Osteocyte (in vitro differentiated cells): ENCODE measurements at regions not wholly inside any gene's neighbourhood (a gene's known extent, or its start where the extent isn't known, plus 50 kb on each side); places are given as distances from the start of the nearest gene placed in this dataset.

Source experiments
- DNase-seq: peaks from one replicate; pipeline ENCODE4 v3.0.0; 2021; ENCODE audit warnings: mixed read lengths; ENCODE audit not compliant: unreplicated experiment; ENCODE audit errors: extremely low spot score
- H3K27ac Mint-ChIP-seq: one replicate; pipeline ENCODE4 v1.8.0; 2021; ENCODE audit warnings: mild to moderate bottlenecking, mixed read lengths; ENCODE audit not compliant: unreplicated experiment
- H3K27me3 Mint-ChIP-seq: one replicate; pipeline ENCODE4 v1.8.0; 2021; ENCODE audit warnings: mixed read lengths; ENCODE audit not compliant: unreplicated experiment
- H3K36me3 Mint-ChIP-seq: one replicate; pipeline ENCODE4 v1.8.0; 2021; ENCODE audit warnings: mixed read lengths; ENCODE audit not compliant: unreplicated experiment
- H3K4me1 Mint-ChIP-seq: one replicate; pipeline ENCODE4 v1.8.0; 2021; ENCODE audit warnings: mixed read lengths; ENCODE audit not compliant: unreplicated experiment
- H3K4me3 Mint-ChIP-seq: one replicate; pipeline ENCODE4 v1.8.0; 2021; ENCODE audit warnings: mild to moderate bottlenecking, moderate library complexity, mixed read lengths; ENCODE audit not compliant: unreplicated experiment
- H3K9me3 Mint-ChIP-seq: one replicate; pipeline ENCODE4 v1.8.0; 2021; ENCODE audit warnings: mixed read lengths; ENCODE audit not compliant: unreplicated experiment
- TF ChIP-seq, protein P1 (sequence below): fragments of 200-600 bp; sonication (generic); IDR thresholded peaks from 2 replicates; pipeline ENCODE4 v1.5.0; 2021; ENCODE audit warnings: antibody characterized with exemption, mild to moderate bottlenecking, moderate library complexity

DNA sequence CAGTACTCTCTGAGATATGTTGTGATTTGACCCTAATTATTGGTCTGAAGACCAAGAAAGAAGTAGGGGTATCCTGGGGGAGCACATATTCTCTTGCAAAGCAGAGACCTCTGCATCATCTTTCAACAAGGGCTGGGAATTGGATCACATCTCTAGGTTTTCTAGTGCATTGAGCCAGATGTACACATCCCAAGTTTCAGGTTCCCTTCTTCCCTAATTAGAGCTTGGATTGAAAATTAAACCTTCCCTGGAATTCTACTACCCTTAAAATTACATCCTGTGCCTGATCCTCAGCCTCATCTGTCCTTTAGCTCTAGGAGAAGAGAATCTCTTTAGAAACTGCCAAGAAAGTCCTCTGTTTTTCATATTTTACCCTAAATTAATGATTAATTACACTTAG is 839.6 kb downstream of the SLC6A15 start:
- DNase-seq: no peak
- Mint-ChIP-seq H3K27ac (no peak overlapping the region), H3K9me3 (peaks cover 4% of the 10 kb centered on the region), H3K4me1 (peaks cover 12% of the 10 kb centered on the region), H3K4me3 (no peak overlapping the region), H3K27me3 (no peaks in the 10 kb centered on the region), H3K36me3 (no peaks in the 10 kb centered on the region)
- TF ChIP-seq, protein P1, sequence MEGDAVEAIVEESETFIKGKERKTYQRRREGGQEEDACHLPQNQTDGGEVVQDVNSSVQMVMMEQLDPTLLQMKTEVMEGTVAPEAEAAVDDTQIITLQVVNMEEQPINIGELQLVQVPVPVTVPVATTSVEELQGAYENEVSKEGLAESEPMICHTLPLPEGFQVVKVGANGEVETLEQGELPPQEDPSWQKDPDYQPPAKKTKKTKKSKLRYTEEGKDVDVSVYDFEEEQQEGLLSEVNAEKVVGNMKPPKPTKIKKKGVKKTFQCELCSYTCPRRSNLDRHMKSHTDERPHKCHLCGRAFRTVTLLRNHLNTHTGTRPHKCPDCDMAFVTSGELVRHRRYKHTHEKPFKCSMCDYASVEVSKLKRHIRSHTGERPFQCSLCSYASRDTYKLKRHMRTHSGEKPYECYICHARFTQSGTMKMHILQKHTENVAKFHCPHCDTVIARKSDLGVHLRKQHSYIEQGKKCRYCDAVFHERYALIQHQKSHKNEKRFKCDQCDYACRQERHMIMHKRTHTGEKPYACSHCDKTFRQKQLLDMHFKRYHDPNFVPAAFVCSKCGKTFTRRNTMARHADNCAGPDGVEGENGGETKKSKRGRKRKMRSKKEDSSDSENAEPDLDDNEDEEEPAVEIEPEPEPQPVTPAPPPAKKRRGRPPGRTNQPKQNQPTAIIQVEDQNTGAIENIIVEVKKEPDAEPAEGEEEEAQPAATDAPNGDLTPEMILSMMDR: no peak

DNA sequence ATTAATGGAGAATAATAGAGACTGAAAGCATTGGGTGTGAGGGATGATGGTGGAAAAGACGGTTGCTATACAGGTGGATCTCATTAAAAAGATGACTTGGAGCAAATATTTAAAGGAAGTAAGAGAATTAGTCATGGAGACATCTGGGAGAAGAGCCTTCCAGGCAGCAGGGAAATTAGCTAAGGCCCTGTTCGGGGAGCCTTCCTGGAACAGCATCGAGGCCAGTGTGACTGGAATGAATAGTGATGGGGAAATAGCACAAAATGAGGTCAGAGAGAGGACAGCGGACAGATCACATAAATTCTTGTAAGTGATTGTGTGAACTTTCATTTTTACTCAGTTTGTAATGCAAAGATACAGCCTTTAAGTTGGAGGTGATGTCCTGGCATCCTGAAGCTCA is 842.3 kb downstream of the SLC6A15 start:
- peaks cover 4% of the 10 kb centered on the region for H3K9me3 Mint-ChIP-seq
- DNase-seq: no peak
- no peaks in the 10 kb centered on the region for H3K27me3 Mint-ChIP-seq
- H3K4me3 Mint-ChIP-seq: no peak overlapping the region
- no peaks in the 10 kb centered on the region for H3K36me3 Mint-ChIP-seq
- no peak overlapping the region for H3K27ac Mint-ChIP-seq
- TF ChIP-seq, protein P1: no peak
- H3K4me1 Mint-ChIP-seq: peaks cover 12% of the 10 kb centered on the region

DNA sequence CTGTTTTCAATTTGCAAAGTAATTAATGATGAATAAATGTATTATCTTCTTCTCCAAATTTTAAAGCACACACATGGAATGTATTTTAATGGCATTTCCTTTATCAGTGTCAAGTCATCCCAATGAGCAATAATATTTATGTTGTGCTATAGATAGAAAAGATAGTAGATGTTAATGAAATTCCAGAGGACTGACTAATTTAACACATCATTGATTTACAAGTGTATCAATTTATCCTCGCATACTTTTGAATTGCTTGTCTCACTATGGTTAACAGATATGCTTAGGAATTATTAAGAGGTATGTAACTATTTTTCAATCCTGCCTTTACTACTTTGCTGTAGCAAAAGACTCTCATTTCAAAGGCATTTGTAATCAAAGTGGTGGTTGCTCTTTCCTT is 842.9 kb downstream of the SLC6A15 start:
- H3K4me3 Mint-ChIP-seq: no peak overlapping the region
- H3K36me3 Mint-ChIP-seq: no peaks in the 10 kb centered on the region
- no peak for DNase-seq
- H3K9me3 Mint-ChIP-seq: peaks cover 4% of the 10 kb centered on the region
- peaks cover 12% of the 10 kb centered on the region for H3K4me1 Mint-ChIP-seq
- TF ChIP-seq, protein P1: no peak
- no peaks in the 10 kb centered on the region for H3K27me3 Mint-ChIP-seq
- no peak overlapping the region for H3K27ac Mint-ChIP-seq

DNA sequence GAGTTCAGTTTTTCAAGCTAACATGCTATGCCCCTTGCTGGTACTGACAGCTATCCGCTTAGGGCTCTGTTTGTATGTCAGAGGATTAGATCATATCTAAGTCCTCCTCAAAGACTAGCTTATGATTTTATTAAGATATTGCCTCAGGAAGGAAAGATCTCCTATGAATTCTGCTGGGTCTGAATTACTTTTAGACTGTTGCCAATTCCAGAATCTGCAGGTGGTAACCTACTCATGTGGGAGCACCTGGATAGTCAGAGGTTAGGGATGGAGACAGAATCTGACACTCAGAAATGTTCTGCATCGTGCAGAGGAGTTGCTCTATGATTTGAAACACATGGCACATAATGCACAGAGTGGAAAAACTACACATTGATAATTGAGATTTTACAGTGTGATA is 843.4 kb downstream of the SLC6A15 start:
- H3K9me3 Mint-ChIP-seq: peaks cover 4% of the 10 kb centered on the region
- H3K36me3 Mint-ChIP-seq: no peaks in the 10 kb centered on the region
- TF ChIP-seq, protein P1: no peak
- no peak for DNase-seq
- peaks cover 12% of the 10 kb centered on the region for H3K4me1 Mint-ChIP-seq
- no peaks in the 10 kb centered on the region for H3K27me3 Mint-ChIP-seq
- no peak overlapping the region for H3K27ac Mint-ChIP-seq
- no peak overlapping the region for H3K4me3 Mint-ChIP-seq

DNA sequence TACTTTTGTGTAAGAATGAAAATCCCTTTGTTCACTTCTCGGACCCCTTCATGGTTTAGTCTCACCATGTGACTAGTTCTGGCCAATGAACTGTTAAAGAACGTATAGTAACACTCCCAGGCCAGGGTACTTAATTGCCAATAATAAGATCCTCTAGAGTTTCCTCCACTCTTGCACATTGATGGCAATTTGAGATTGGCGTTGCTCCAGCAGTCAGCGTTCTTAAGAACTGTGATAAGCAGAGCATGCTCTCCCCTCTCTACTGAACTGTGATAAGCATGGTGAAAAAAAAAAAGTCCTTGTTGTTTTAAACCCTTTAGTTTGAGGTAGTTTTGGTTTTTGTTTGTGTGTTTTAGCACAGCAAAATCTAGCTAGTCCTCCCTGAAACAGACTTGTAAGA is 854.5 kb downstream of the SLC6A15 start:
- H3K4me1 Mint-ChIP-seq: no peaks in the 10 kb centered on the region
- TF ChIP-seq, protein P1: no peak
- peaks cover 5% of the 10 kb centered on the region for H3K27me3 Mint-ChIP-seq
- peaks cover 3% of the 10 kb centered on the region for H3K36me3 Mint-ChIP-seq
- no peak overlapping the region for H3K27ac Mint-ChIP-seq
- peaks cover 9% of the 10 kb centered on the region for H3K9me3 Mint-ChIP-seq
- H3K4me3 Mint-ChIP-seq: no peak overlapping the region
- DNase-seq: no peak
